ENCODE measurements at regions not wholly inside any gene's neighbourhood (a gene's known extent, or its start where the extent isn't known, plus 50 kb on each side); places are given as distances from the start of the nearest gene placed in this dataset.
"Not testable (repeated sequence)": the region's sequence is repeated elsewhere in the genome, so short reads cannot be mapped to it uniquely, and the experiment has no call there.

- Histone ChIP-seq H3K4me1 (ENCODE audit: control insufficient read depth, insufficient read depth, low read length, unreplicated experiment) (no peaks in the 10 kb centered on the region), H3K27ac (ENCODE audit: low read depth, low read length) (no peak overlapping the region), H2AFZ (ENCODE audit: low read length, unreplicated experiment) (no peak overlapping the region)
Measured at GRCh38 chr14:43792980-43793379, 714.1 kb downstream of the FSCB start.

GRCh38 chr14:43790681-43791080 is 716.4 kb downstream of the FSCB start:
- no peak overlapping the region for H3K4me3 ChIP-seq (ENCODE audit: low read depth, low read length)
- no peaks in the 10 kb centered on the region for H3K4me1 ChIP-seq (ENCODE audit: control insufficient read depth, insufficient read depth, low read length, unreplicated experiment)
- no peaks in the 10 kb centered on the region for H3K79me2 ChIP-seq (ENCODE audit: control insufficient read depth, insufficient read depth, low read length, unreplicated experiment)
- no peak overlapping the region for H3K27ac ChIP-seq (ENCODE audit: low read depth, low read length)
- no peaks in the 10 kb centered on the region for H3K27me3 ChIP-seq (ENCODE audit: insufficient read depth, low read length)
- no peaks in the 10 kb centered on the region for H3K36me3 ChIP-seq (ENCODE audit: insufficient read depth, low read length)
- no peak overlapping the region for H2AFZ ChIP-seq (ENCODE audit: low read length, unreplicated experiment)

More at GRCh38 chr14:43792980-43793379, 714.1 kb downstream of the FSCB start:
- Histone ChIP-seq H3K27me3 (ENCODE audit: insufficient read depth, low read length) (no peaks in the 10 kb centered on the region), H3K79me2 (ENCODE audit: control insufficient read depth, insufficient read depth, low read length, unreplicated experiment) (no peaks in the 10 kb centered on the region), H3K36me3 (ENCODE audit: insufficient read depth, low read length) (no peaks in the 10 kb centered on the region), H3K4me3 (ENCODE audit: low read depth, low read length) (no peak overlapping the region)

DNA sequence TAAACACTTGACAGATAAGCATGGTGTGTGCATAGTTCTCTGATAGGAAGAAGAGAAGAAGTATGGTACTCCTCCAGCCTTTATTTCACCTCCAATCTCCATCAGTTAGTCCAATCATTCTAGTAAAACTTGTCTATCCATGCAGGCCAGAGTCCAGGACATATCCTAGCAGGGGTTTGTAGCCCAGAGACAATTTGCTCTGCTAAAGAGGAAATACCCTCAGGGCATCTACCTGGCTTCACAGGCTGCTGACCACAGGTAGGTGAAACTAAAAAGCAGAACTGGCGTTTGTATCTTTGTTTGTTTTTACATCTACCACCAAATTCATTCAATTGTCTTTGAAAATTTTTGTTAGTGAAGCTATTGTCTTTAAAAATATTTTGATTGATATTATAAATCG is 717.6 kb downstream of the FSCB start:
- Histone ChIP-seq H3K4me3 (ENCODE audit: low read depth, low read length) (no peak overlapping the region), H3K4me1 (ENCODE audit: control insufficient read depth, insufficient read depth, low read length, unreplicated experiment) (no peaks in the 10 kb centered on the region), H3K27ac (ENCODE audit: low read depth, low read length) (no peak overlapping the region), H2AFZ (ENCODE audit: low read length, unreplicated experiment) (no peak overlapping the region), H3K79me2 (ENCODE audit: control insufficient read depth, insufficient read depth, low read length, unreplicated experiment) (no peaks in the 10 kb centered on the region), H3K36me3 (ENCODE audit: insufficient read depth, low read length) (no peaks in the 10 kb centered on the region), H3K27me3 (ENCODE audit: insufficient read depth, low read length) (no peaks in the 10 kb centered on the region)

DNA sequence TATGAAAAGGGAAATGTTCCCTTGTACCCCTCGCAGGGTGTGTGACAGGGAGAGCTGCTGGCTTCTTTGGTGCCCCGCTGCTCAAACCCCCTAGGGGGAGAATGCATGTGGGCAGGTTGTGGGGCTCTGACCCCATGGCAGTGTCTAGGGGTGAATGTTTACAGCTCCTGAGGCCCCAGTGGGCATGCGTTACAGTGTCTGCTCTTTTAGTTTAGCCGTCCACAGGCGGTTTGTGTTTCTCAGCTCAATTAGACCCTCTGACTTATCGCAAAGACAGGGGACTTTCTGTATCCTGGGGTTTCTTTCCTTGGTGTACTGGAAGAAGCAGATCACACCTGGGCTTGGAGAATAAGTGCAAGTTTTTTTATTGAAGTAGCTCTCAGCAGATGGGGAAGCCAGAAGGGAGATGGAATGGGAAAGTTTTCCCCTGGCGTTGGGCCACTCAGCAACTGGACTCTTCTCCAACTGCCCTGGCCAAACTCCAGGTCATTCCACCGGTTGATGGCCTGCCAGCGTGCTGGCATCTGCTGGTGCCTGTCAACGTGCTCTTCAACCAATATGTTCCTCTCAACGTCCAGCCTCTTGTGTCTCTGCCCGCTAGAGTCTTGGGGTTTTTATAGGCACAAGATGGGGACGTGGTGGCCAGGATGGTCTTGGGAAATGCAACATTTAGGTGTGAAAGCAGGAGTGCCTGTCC is 720.9 kb downstream of the FSCB start:
- Histone ChIP-seq H3K4me1 (ENCODE audit: control insufficient read depth, insufficient read depth, low read length, unreplicated experiment) (no peaks in the 10 kb centered on the region), H3K4me3 (ENCODE audit: low read depth, low read length) (no peak overlapping the region), H3K27me3 (ENCODE audit: insufficient read depth, low read length) (no peaks in the 10 kb centered on the region), H3K79me2 (ENCODE audit: control insufficient read depth, insufficient read depth, low read length, unreplicated experiment) (no peaks in the 10 kb centered on the region), H3K36me3 (ENCODE audit: insufficient read depth, low read length) (no peaks in the 10 kb centered on the region), H2AFZ (ENCODE audit: low read length, unreplicated experiment) (no peak overlapping the region), H3K27ac (ENCODE audit: low read depth, low read length) (no peak overlapping the region)

DNA sequence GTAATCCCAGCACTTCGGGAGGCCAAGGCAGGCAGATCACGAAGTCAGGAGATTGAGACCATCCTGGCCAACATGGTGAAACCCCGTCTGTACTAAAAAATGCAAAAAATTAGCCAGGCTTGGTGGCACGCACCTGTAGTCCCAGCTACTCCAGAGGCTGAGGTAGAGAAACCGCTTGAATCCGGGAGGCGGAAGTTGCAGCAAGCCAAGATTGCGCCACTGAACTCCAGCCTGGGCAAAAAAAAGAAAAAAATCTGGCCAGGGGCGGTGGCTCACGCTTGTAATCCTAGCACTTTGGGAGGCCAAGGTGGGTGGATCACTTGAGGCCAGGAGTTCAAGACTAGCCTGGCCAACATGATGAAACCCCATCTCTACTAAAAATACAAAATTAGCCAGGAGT is 722.7 kb downstream of the FSCB start:
- not testable (repeated sequence) for H2AFZ ChIP-seq (ENCODE audit: low read length, unreplicated experiment); H3K27ac ChIP-seq (ENCODE audit: low read depth, low read length); H3K4me3 ChIP-seq (ENCODE audit: low read depth, low read length); H3K79me2 ChIP-seq (ENCODE audit: control insufficient read depth, insufficient read depth, low read length, unreplicated experiment); H3K27me3 ChIP-seq (ENCODE audit: insufficient read depth, low read length); H3K36me3 ChIP-seq (ENCODE audit: insufficient read depth, low read length); H3K4me1 ChIP-seq (ENCODE audit: control insufficient read depth, insufficient read depth, low read length, unreplicated experiment)

DNA sequence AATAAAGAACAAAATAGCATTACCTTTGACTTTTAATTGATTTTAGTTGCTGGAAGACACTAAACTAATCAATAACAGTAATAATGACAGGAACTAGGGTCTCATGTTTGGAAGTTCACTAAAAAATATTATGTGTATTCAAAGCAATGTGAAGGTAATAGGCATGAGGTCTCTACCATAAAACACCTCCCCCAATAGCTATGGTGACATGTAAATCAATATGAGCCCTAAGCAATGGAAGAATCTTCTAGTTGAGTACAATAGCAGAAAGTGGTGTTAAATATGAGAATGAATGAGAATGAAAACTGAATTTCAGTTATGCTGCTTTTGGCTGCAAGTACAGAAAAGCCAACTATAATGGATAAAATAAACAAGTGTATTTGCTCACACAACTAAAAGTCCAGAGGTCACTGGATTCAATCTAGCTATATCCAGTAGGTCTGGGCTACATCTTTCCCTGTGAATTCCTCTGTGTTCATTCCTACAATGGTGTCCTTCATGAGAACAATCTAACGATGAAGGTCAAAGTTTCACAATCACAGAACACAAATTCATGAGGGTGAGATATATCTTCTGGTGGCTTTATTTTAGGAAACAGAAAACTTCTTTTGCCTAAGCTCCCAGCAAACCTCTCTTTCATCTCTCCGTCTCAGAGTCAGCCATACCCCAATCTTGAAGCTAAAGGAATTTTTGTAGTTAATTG is 728.0 kb downstream of the FSCB start:
- H3K36me3 ChIP-seq (ENCODE audit: insufficient read depth, low read length) = no peaks in the 10 kb centered on the region
- no peaks in the 10 kb centered on the region for H3K79me2 ChIP-seq (ENCODE audit: control insufficient read depth, insufficient read depth, low read length, unreplicated experiment)
- H2AFZ ChIP-seq (ENCODE audit: low read length, unreplicated experiment) = no peak overlapping the region
- no peak overlapping the region for H3K4me3 ChIP-seq (ENCODE audit: low read depth, low read length)
- no peak overlapping the region for H3K27ac ChIP-seq (ENCODE audit: low read depth, low read length)
- H3K27me3 ChIP-seq (ENCODE audit: insufficient read depth, low read length) = no peaks in the 10 kb centered on the region
- H3K4me1 ChIP-seq (ENCODE audit: control insufficient read depth, insufficient read depth, low read length, unreplicated experiment) = no peaks in the 10 kb centered on the region

GRCh38 chr14:43778570-43778936 is 728.5 kb downstream of the FSCB start:
- Histone ChIP-seq H3K27me3 (ENCODE audit: insufficient read depth, low read length) (no peaks in the 10 kb centered on the region), H3K27ac (ENCODE audit: low read depth, low read length) (no peak overlapping the region), H3K4me1 (ENCODE audit: control insufficient read depth, insufficient read depth, low read length, unreplicated experiment) (no peaks in the 10 kb centered on the region), H3K4me3 (ENCODE audit: low read depth, low read length) (no peak overlapping the region), H2AFZ (ENCODE audit: low read length, unreplicated experiment) (no peak overlapping the region), H3K79me2 (ENCODE audit: control insufficient read depth, insufficient read depth, low read length, unreplicated experiment) (no peaks in the 10 kb centered on the region), H3K36me3 (ENCODE audit: insufficient read depth, low read length) (no peaks in the 10 kb centered on the region)

DNA sequence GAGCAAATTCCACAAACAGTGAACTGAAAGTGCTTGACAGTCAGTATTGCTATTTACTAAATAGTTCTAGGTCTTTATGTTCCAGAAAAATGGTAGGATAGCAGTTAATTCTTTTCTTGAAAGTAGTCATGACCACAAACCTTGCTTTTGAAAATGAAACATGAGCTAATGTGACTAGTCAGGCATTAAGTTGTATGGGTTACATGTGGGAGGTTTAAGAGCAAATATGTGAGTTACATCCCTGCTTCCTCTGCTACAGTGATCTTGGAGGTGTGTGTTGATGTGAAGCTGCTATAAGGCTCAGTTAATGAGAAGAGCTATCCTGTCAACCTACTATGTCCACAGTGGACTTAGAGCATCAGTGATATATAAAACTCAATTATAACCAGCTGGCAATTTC is 741.6 kb downstream of the FSCB start:
- no peaks in the 10 kb centered on the region for H3K79me2 ChIP-seq (ENCODE audit: control insufficient read depth, insufficient read depth, low read length, unreplicated experiment)
- H3K36me3 ChIP-seq (ENCODE audit: insufficient read depth, low read length) = no peaks in the 10 kb centered on the region
- no peaks in the 10 kb centered on the region for H3K4me1 ChIP-seq (ENCODE audit: control insufficient read depth, insufficient read depth, low read length, unreplicated experiment)
- H3K4me3 ChIP-seq (ENCODE audit: low read depth, low read length) = no peak overlapping the region
- H2AFZ ChIP-seq (ENCODE audit: low read length, unreplicated experiment) = no peak overlapping the region
- H3K27ac ChIP-seq (ENCODE audit: low read depth, low read length) = no peak overlapping the region
- H3K27me3 ChIP-seq (ENCODE audit: insufficient read depth, low read length) = no peaks in the 10 kb centered on the region

DNA sequence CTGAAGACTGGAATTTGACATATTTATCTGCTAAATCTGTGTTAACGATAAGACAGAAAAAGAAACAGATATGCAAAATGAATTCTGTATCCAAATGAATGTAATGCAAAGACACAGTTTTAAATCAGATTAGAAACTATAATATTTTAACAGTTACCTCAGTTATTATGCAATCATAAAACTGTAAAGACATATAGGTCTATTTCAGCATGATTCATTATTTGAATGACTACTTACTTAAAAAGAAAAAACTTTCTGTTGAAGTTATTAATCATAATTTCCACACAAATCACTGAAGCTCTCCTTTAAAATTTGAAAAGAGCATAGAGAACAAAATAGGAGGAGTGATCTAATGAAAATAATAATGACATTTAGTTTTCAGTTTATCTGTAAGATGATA is 742.6 kb downstream of the FSCB start:
- Histone ChIP-seq H3K27ac (ENCODE audit: low read depth, low read length) (no peak overlapping the region), H2AFZ (ENCODE audit: low read length, unreplicated experiment) (no peak overlapping the region), H3K4me1 (ENCODE audit: control insufficient read depth, insufficient read depth, low read length, unreplicated experiment) (no peaks in the 10 kb centered on the region), H3K36me3 (ENCODE audit: insufficient read depth, low read length) (no peaks in the 10 kb centered on the region), H3K27me3 (ENCODE audit: insufficient read depth, low read length) (no peaks in the 10 kb centered on the region), H3K4me3 (ENCODE audit: low read depth, low read length) (no peak overlapping the region), H3K79me2 (ENCODE audit: control insufficient read depth, insufficient read depth, low read length, unreplicated experiment) (no peaks in the 10 kb centered on the region)

DNA sequence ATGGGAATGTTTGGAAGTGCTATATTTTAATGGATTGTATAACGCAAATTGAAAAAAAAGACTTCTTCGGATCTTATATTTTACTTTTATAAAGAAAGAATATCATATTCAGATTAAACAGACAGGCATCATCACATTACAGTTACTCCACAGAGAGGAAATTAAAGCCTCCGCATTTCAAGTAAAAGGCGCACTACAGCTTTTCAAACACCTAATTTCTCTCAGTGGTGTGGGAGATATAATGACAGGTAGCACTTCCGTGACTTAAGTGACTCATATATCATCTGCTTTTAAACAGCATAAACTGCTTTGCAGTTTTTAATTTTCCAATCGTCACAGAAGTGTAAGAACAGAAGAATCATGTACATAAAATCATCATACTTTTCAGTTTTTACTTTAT is 751.4 kb downstream of the FSCB start:
- Histone ChIP-seq H3K4me1 (ENCODE audit: control insufficient read depth, insufficient read depth, low read length, unreplicated experiment) (no peaks in the 10 kb centered on the region), H3K27ac (ENCODE audit: low read depth, low read length) (no peak overlapping the region)

GRCh38 chr14:43754838-43755237 is 752.2 kb downstream of the FSCB start:
- no peaks in the 10 kb centered on the region for H3K4me1 ChIP-seq (ENCODE audit: control insufficient read depth, insufficient read depth, low read length, unreplicated experiment)
- no peak overlapping the region for H2AFZ ChIP-seq (ENCODE audit: low read length, unreplicated experiment)
- H3K27me3 ChIP-seq (ENCODE audit: insufficient read depth, low read length) = no peaks in the 10 kb centered on the region
- H3K36me3 ChIP-seq (ENCODE audit: insufficient read depth, low read length) = no peaks in the 10 kb centered on the region
- H3K79me2 ChIP-seq (ENCODE audit: control insufficient read depth, insufficient read depth, low read length, unreplicated experiment) = no peaks in the 10 kb centered on the region
- no peak overlapping the region for H3K27ac ChIP-seq (ENCODE audit: low read depth, low read length)
- no peak overlapping the region for H3K4me3 ChIP-seq (ENCODE audit: low read depth, low read length)

More for the DNA sequence above, 751.4 kb downstream of the FSCB start:
- Histone ChIP-seq H3K36me3 (ENCODE audit: insufficient read depth, low read length) (no peaks in the 10 kb centered on the region), H2AFZ (ENCODE audit: low read length, unreplicated experiment) (no peak overlapping the region), H3K79me2 (ENCODE audit: control insufficient read depth, insufficient read depth, low read length, unreplicated experiment) (no peaks in the 10 kb centered on the region), H3K27me3 (ENCODE audit: insufficient read depth, low read length) (no peaks in the 10 kb centered on the region), H3K4me3 (ENCODE audit: low read depth, low read length) (no peak overlapping the region)

Measured in ACC112 (cell line).